RPMI8226 (cell line): ENCODE measurements at regions not wholly inside any gene's neighbourhood (a gene's known extent, or its start where the extent isn't known, plus 50 kb on each side); places are given as distances from the start of the nearest gene placed in this dataset.

Source experiments
- DNase-seq: peaks from one replicate; pipeline ENCODE4 v3.0.0-alpha.2; 2015

- DNase-seq, result no peak
These were observed 850.9 kb upstream of the PCDH9 start for GRCh38 chr13:68081061-68081460.

- no peak for DNase-seq
These were observed 848.7 kb upstream of the PCDH9 start for GRCh38 chr13:68078874-68079273.

GRCh38 chr13:68078469-68078868 is 848.3 kb upstream of the PCDH9 start:
- no peak for DNase-seq

- DNase-seq, result no peak
These were observed 845.9 kb upstream of the PCDH9 start for GRCh38 chr13:68076046-68076445.

GRCh38 chr13:68066879-68067513 is 836.9 kb upstream of the PCDH9 start:
- no peak for DNase-seq

- no peak for DNase-seq
These were observed 834.0 kb upstream of the PCDH9 start for GRCh38 chr13:68064001-68064770.

- no peak for DNase-seq
These were observed 833.0 kb upstream of the PCDH9 start for GRCh38 chr13:68063181-68063580.

GRCh38 chr13:68057836-68058235 is 827.7 kb upstream of the PCDH9 start:
- DNase-seq, result no peak

- DNase-seq, result no peak
These were observed 826.9 kb upstream of the PCDH9 start for GRCh38 chr13:68056816-68057710.

GRCh38 chr13:68051910-68052309 is 821.8 kb upstream of the PCDH9 start:
- DNase-seq, result no peak

- DNase-seq, result no peak
These were observed 820.6 kb upstream of the PCDH9 start for GRCh38 chr13:68050761-68051160.

- DNase-seq, result no peak
These were observed 818.7 kb upstream of the PCDH9 start for GRCh38 chr13:68048802-68049359.

GRCh38 chr13:68047889-68048288 is 817.8 kb upstream of the PCDH9 start:
- no peak for DNase-seq

GRCh38 chr13:68046903-68047302 is 816.8 kb upstream of the PCDH9 start:
- DNase-seq, result no peak

- DNase-seq, result no peak
These were observed 800.1 kb upstream of the PCDH9 start for GRCh38 chr13:68030152-68030809.

GRCh38 chr13:68028701-68029100 is 798.6 kb upstream of the PCDH9 start:
- no peak for DNase-seq

- DNase-seq, result no peak
These were observed 797.2 kb upstream of the PCDH9 start for GRCh38 chr13:68027306-68027705.

- DNase-seq, result no peak
These were observed 795.9 kb upstream of the PCDH9 start for GRCh38 chr13:68026077-68026476.

GRCh38 chr13:68025604-68026003 is 795.5 kb upstream of the PCDH9 start:
- DNase-seq, result no peak

- no peak for DNase-seq
These were observed 793.9 kb upstream of the PCDH9 start for GRCh38 chr13:68023838-68024581.

GRCh38 chr13:68019901-68020300 is 789.8 kb upstream of the PCDH9 start:
- no peak for DNase-seq

GRCh38 chr13:68009546-68009945 is 779.4 kb upstream of the PCDH9 start:
- DNase-seq, result no peak
